HCT116 (cell line): ENCODE measurements at regions not wholly inside any gene's neighbourhood (a gene's known extent, or its start where the extent isn't known, plus 50 kb on each side); places are given as distances from the start of the nearest gene placed in this dataset.

Source experiments
- ATAC-seq: fragments of 200-7000 bp; cut with Tn5 transposase; 2 replicates; pipeline ENCODE4 v1.9.1; 2020; ENCODE audit warnings: mild to moderate bottlenecking, moderate library complexity
- BruUV-seq: library from RNA; stranded (reverse); fragments of 400-500 nt; replicated peaks from 2 replicates; lab custom pipeline; 2021; lab: Mats Ljungman, UMichigan
- CTCF ChIA-PET: fragments of 300-600 bp; sonication (Branson Sonifier 250); formaldehyde crosslinking; loops from one replicate; lab custom pipeline; 2021; ENCODE audit warnings: antibody characterized with exemption; lab: Charles Lee
- POLR2A ChIA-PET: fragments of 300-600, 350-600 bp; sonication (Branson Sonifier 250); formaldehyde crosslinking; loops from one replicate; lab custom pipeline; 2021; ENCODE audit warnings: antibody characterized with exemption; lab: Charles Lee
- RAD21 ChIA-PET, 2 experiments: fragments of 300-600 bp; sonication (Branson Sonifier 250); formaldehyde crosslinking; loops; one replicate each; lab custom pipeline; 2023; ENCODE audit warnings: low total read pairs in 2 of 2; ENCODE audit not compliant: uncharacterized antibody in 2 of 2, unreplicated experiment in 2 of 2, low non-redundant PET in 1 of 2; lab: Charles Lee
- DNase-seq: peaks from one replicate; pipeline ENCODE4 v3.0.0-alpha.2; 2010; ENCODE audit warnings: low read depth, low spot score
- H2AFZ ChIP-seq: fragments of 200-600 bp; shearing (Covaris generic), sonication (generic); 2 replicates; pipeline ENCODE4 v1.6.1; 2017; ENCODE audit warnings: low read depth, mixed run types, mixed read lengths, antibody characterized with exemption, low read length; ENCODE audit not compliant: poor library complexity, severe bottlenecking
- H3K27ac ChIP-seq: 2 replicates; pipeline ENCODE4 v1.5.1; 2012; ENCODE audit warnings: low read depth, low read length
- H3K27me3 ChIP-seq: fragments of 200-600 bp; sonication (generic); 2 replicates; pipeline ENCODE4 v1.6.1; 2016; ENCODE audit warnings: mixed run types, low read length, mixed read lengths; ENCODE audit not compliant: insufficient read depth
- H3K36me3 ChIP-seq, 2 experiments: fragments of 200-500 bp in 1 of 2; fragments of 200-600 bp in 1 of 2; sonication (Bioruptor generic) in 1 of 2; sonication (generic) in 1 of 2; 2 replicates each; pipeline versions ENCODE4 v1.5.1 to v1.6.1; 2014 to 2016; ENCODE audit warnings: low read length in 2 of 2, inconsistent platforms in 1 of 2, mixed read lengths in 1 of 2, mixed run types in 1 of 2; ENCODE audit not compliant: insufficient read depth in 2 of 2, control insufficient read depth in 1 of 2
- H3K4me1 ChIP-seq, 2 experiments: fragments of 200-600 bp in 1 of 2; sonication (generic) in 1 of 2; 2 replicates each; pipeline versions ENCODE4 v1.5.1 to v1.6.1; 2012 to 2017; ENCODE audit warnings: low read length in 2 of 2, inconsistent platforms in 1 of 2, mild to moderate bottlenecking in 1 of 2, mixed read lengths in 1 of 2, mixed run types in 1 of 2, moderate library complexity in 1 of 2; ENCODE audit not compliant: insufficient read depth in 2 of 2, control insufficient read depth in 1 of 2
- H3K4me2 ChIP-seq: fragments of 200-600 bp; sonication (generic); 2 replicates; pipeline ENCODE4 v1.6.1; 2017; ENCODE audit warnings: mixed run types, low read length, mixed read lengths
- H3K4me3 ChIP-seq, 2 experiments: fragments of 200-600 bp in 1 of 2; sonication (generic) in 1 of 2; replicated peaks in 1 of 2; 2 replicates each; pipeline ENCODE4 v1.5.1; 2011 to 2016; ENCODE audit warnings: low read length in 2 of 2, control low read depth in 1 of 2, low read depth in 1 of 2, mild to moderate bottlenecking in 1 of 2, mixed read lengths in 1 of 2, mixed run types in 1 of 2
- H3K79me2 ChIP-seq: fragments of 200-600 bp; sonication (generic); 2 replicates; pipeline ENCODE4 v1.6.1; 2017; ENCODE audit warnings: mild to moderate bottlenecking, mixed run types, low read length, moderate library complexity, mixed read lengths; ENCODE audit not compliant: insufficient read depth
- H3K9ac ChIP-seq: fragments of 200-600 bp; sonication (generic); 2 replicates; pipeline ENCODE4 v1.6.1; 2016; ENCODE audit warnings: low read length, mixed read lengths
- H3K9me2 ChIP-seq: fragments of 200-600 bp; sonication (generic), shearing (Covaris generic); 2 replicates; pipeline ENCODE4 v1.6.1; 2017; ENCODE audit warnings: mixed run types, mild to moderate bottlenecking, moderate library complexity; ENCODE audit not compliant: insufficient read depth
- H3K9me3 ChIP-seq, 2 experiments: fragments of 200-500 bp in 1 of 2; fragments of 200-600 bp in 1 of 2; sonication (Bioruptor generic) in 1 of 2; sonication (generic) in 1 of 2; 2 replicates each; pipeline ENCODE4 v1.6.1; 2014 to 2017; ENCODE audit warnings: low read length in 2 of 2, mixed read lengths in 2 of 2, inconsistent platforms in 1 of 2, low read depth in 1 of 2, mild to moderate bottlenecking in 1 of 2, mixed run types in 1 of 2, moderate library complexity in 1 of 2; ENCODE audit not compliant: control insufficient read depth in 1 of 2, insufficient read depth in 1 of 2
- H4K20me1 ChIP-seq: fragments of 200-600 bp; sonication (generic), shearing (Covaris generic); 2 replicates; pipeline ENCODE4 v1.6.1; 2017; ENCODE audit warnings: mixed run types, mild to moderate bottlenecking, moderate library complexity; ENCODE audit not compliant: insufficient read depth
- ATF3 ChIP-seq: IDR thresholded peaks from 2 replicates; pipeline ENCODE4 v1.6.1; 2012
- CBX3 ChIP-seq: IDR thresholded peaks from 2 replicates; pipeline ENCODE4 v1.6.1; 2012; ENCODE audit warnings: low read depth
- CTCF ChIP-seq, 3 experiments: fragments of 200-600 bp in 1 of 3; sonication (generic) in 1 of 3; IDR thresholded peaks in 2 of 3; conservative IDR thresholded peaks in 1 of 3; 2 replicates each; pipeline ENCODE4 v1.5.1; 2012 to 2017; ENCODE audit warnings: low read depth in 2 of 3, low read length in 2 of 3, antibody characterized with exemption in 1 of 3, borderline replicate concordance in 1 of 3, control low read depth in 1 of 3, mild to moderate bottlenecking in 1 of 3, mixed read lengths in 1 of 3, mixed run types in 1 of 3, moderate library complexity in 1 of 3; ENCODE audit not compliant: insufficient read depth in 1 of 3
- EZH2 ChIP-seq: fragments of 200-600 bp; sonication (generic); IDR thresholded peaks from 2 replicates; pipeline ENCODE4 v1.6.1; 2017; ENCODE audit warnings: antibody characterized with exemption, mixed run types
- FOSL1 ChIP-seq: IDR thresholded peaks from 2 replicates; pipeline ENCODE4 v1.6.1; 2012; ENCODE audit warnings: low read depth
- POLR2A ChIP-seq: IDR thresholded peaks from 2 replicates; pipeline ENCODE4 v1.7.0; 2011; ENCODE audit warnings: borderline replicate concordance; ENCODE audit not compliant: insufficient read depth, insufficient read length; ENCODE audit errors: extremely low read depth
- POLR2AphosphoS5 ChIP-seq: IDR thresholded peaks from 2 replicates; pipeline ENCODE4 v1.6.1; 2011; ENCODE audit warnings: mild to moderate bottlenecking, low read depth, low read length, moderate library complexity
- SRF ChIP-seq: IDR thresholded peaks from 2 replicates; pipeline ENCODE4 v1.6.1; 2012; ENCODE audit warnings: low read depth
- TCF7L2 ChIP-seq: IDR thresholded peaks from 2 replicates; pipeline ENCODE4 v1.7.0; 2011; ENCODE audit warnings: borderline replicate concordance, inconsistent platforms; ENCODE audit not compliant: insufficient read depth, insufficient read length; ENCODE audit errors: extremely low read depth
- YY1 ChIP-seq: IDR thresholded peaks from 2 replicates; pipeline ENCODE4 v1.6.1; 2011; ENCODE audit warnings: low read length, low read depth, moderate library complexity, mild to moderate bottlenecking; ENCODE audit not compliant: insufficient replicate concordance; ENCODE audit errors: extremely low read depth
- ZFX ChIP-seq: fragments of 450-650 bp; IDR thresholded peaks from 2 replicates; pipeline ENCODE4 v1.6.1; 2017
- intact Hi-C: fragments of 100-400 bp; cut with micrococcal nuclease; formaldehyde crosslinking; loops from 2 replicates; pipeline ENCODE4 v1.10.0; 2022
- TF ChIP-seq, protein P1 (sequence below): IDR thresholded peaks from 2 replicates; pipeline ENCODE4 v1.6.1; 2012; ENCODE audit warnings: low read depth
- TF ChIP-seq, protein P2 (sequence below): IDR thresholded peaks from 2 replicates; pipeline ENCODE4 v1.6.1; 2012

GRCh38 chr3:43867436-43868072, 176.8 kb downstream of the ABHD5 start (continued):
- TF ChIP-seq, protein P1, sequence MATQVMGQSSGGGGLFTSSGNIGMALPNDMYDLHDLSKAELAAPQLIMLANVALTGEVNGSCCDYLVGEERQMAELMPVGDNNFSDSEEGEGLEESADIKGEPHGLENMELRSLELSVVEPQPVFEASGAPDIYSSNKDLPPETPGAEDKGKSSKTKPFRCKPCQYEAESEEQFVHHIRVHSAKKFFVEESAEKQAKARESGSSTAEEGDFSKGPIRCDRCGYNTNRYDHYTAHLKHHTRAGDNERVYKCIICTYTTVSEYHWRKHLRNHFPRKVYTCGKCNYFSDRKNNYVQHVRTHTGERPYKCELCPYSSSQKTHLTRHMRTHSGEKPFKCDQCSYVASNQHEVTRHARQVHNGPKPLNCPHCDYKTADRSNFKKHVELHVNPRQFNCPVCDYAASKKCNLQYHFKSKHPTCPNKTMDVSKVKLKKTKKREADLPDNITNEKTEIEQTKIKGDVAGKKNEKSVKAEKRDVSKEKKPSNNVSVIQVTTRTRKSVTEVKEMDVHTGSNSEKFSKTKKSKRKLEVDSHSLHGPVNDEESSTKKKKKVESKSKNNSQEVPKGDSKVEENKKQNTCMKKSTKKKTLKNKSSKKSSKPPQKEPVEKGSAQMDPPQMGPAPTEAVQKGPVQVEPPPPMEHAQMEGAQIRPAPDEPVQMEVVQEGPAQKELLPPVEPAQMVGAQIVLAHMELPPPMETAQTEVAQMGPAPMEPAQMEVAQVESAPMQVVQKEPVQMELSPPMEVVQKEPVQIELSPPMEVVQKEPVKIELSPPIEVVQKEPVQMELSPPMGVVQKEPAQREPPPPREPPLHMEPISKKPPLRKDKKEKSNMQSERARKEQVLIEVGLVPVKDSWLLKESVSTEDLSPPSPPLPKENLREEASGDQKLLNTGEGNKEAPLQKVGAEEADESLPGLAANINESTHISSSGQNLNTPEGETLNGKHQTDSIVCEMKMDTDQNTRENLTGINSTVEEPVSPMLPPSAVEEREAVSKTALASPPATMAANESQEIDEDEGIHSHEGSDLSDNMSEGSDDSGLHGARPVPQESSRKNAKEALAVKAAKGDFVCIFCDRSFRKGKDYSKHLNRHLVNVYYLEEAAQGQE, result no peak
- TF ChIP-seq POLR2AphosphoS5 (no peak), SRF (no peak), FOSL1 (no peak)

GRCh38 chr3:43869491-43869890, 178.8 kb downstream of the ABHD5 start:
- H2AFZ ChIP-seq, result no peak overlapping the region
- no peak for DNase-seq
- no peaks in the 10 kb centered on the region for H3K9me3 ChIP-seq
- ChIA-PET CTCF (interaction anchor here (4.2 kb wide), 1 partner anchor 14 kb away, joined by 23 read pairs; no protein-coding TSS in a partner anchor), RAD21 (no interaction called here), POLR2A (no interaction called here)
- no peaks in the 10 kb centered on the region for H3K36me3 ChIP-seq
- no peak overlapping the region for H3K4me3 ChIP-seq
- no peak for ATAC-seq
- H3K9ac ChIP-seq, result no peak overlapping the region
- BruUV-seq, result no TSS peak
- H3K27me3 ChIP-seq, result no peaks in the 10 kb centered on the region
- no peaks in the 10 kb centered on the region for H3K9me2 ChIP-seq
- peak overlapping the region; percentile 66 for H3K4me2 ChIP-seq
- no peaks in the 10 kb centered on the region for H4K20me1 ChIP-seq
- intact Hi-C loops, result no loop called here
- no peak overlapping the region for H3K27ac ChIP-seq
- H3K4me1 ChIP-seq, result peaks cover 11 to 47% of the 10 kb centered on the region in 2 experiments
- H3K79me2 ChIP-seq, result no peaks in the 10 kb centered on the region
- TF ChIP-seq, protein P2, sequence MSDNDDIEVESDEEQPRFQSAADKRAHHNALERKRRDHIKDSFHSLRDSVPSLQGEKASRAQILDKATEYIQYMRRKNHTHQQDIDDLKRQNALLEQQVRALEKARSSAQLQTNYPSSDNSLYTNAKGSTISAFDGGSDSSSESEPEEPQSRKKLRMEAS, result no peak
- TF ChIP-seq CTCF (IDR thresholded peaks at IDR 0.05 in 2 of 3, conservative IDR thresholded peaks at IDR 0.05 in 1 of 3; ENCODE audit: borderline replicate concordance in 1 of 3, insufficient read depth in 1 of 3, low read depth in 2 of 3, low read length in 2 of 3) (no peak), POLR2AphosphoS5 (no peak), SRF (no peak), POLR2A (no peak), ZFX (no peak), ATF3 (no peak), TCF7L2 (no peak), EZH2 (no peak), CBX3 (no peak), YY1 (no peak)
- TF ChIP-seq, protein P1, result no peak
